CD4-positive, alpha-beta T cell treated with Interleukin-4 for 1 hour (primary cell): ENCODE measurements at regions not wholly inside any gene's neighbourhood (a gene's known extent, or its start where the extent isn't known, plus 50 kb on each side); places are given as distances from the start of the nearest gene placed in this dataset.
"Not testable (repeated sequence)": the region's sequence is repeated elsewhere in the genome, so short reads cannot be mapped to it uniquely, and the experiment has no call there.

Experiments used
- DNase-seq, 2 donors: peaks; one replicate each; pipeline ENCODE4 v3.0.0-alpha.2; 2020 to 2022

- no peak for DNase-seq
Measured at GRCh38 chr7:156514851-156515250, 125.7 kb upstream of the RNF32 start.

GRCh38 chr7:156511426-156511825 lies 129.1 kb upstream of the RNF32 start:
- no peak for DNase-seq

- DNase-seq, result no peak
Measured at GRCh38 chr7:156510966-156511365, 129.6 kb upstream of the RNF32 start.

- DNase-seq, result no peak
Measured at GRCh38 chr7:156509216-156509615, 131.4 kb upstream of the RNF32 start.

- DNase-seq, result no peak
Measured at GRCh38 chr7:156505876-156506275, 134.7 kb upstream of the RNF32 start.

GRCh38 chr7:156504687-156505545 lies 135.7 kb upstream of the RNF32 start:
- no peak for DNase-seq

- no peak for DNase-seq
Measured at GRCh38 chr7:156504006-156504405, 136.6 kb upstream of the RNF32 start.

- DNase-seq, result no peak
Measured at GRCh38 chr7:156503196-156503595, 137.4 kb upstream of the RNF32 start.

GRCh38 chr7:156501815-156502214 lies 138.8 kb upstream of the RNF32 start:
- not testable (repeated sequence) for DNase-seq

- DNase-seq, result no peak
Measured at GRCh38 chr7:156499247-156499881, 141.2 kb upstream of the RNF32 start.

GRCh38 chr7:156497776-156498509 lies 142.6 kb upstream of the RNF32 start:
- no peak for DNase-seq

GRCh38 chr7:156496865-156497264 lies 143.7 kb upstream of the RNF32 start:
- no peak for DNase-seq

GRCh38 chr7:156496363-156496769 lies 144.2 kb upstream of the RNF32 start:
- no peak for DNase-seq

GRCh38 chr7:156494960-156495359 lies 145.6 kb upstream of the RNF32 start:
- DNase-seq, result no peak

GRCh38 chr7:156493942-156494341 lies 146.6 kb upstream of the RNF32 start:
- no peak for DNase-seq

GRCh38 chr7:156492170-156492569 lies 148.4 kb upstream of the RNF32 start:
- no peak for DNase-seq

- DNase-seq, result no peak
Measured at GRCh38 chr7:156491435-156491834, 149.1 kb upstream of the RNF32 start.

- DNase-seq, result no peak
Measured at GRCh38 chr7:156490021-156490800, 150.4 kb upstream of the RNF32 start.

- DNase-seq, result no peak
Measured at GRCh38 chr7:156487811-156488533, 152.6 kb upstream of the RNF32 start.

GRCh38 chr7:156480671-156481070 lies 159.9 kb upstream of the RNF32 start:
- no peak for DNase-seq

- no peak for DNase-seq
Measured at GRCh38 chr7:156479596-156479995, 161.0 kb upstream of the RNF32 start.

- no peak for DNase-seq
Measured at GRCh38 chr7:156478486-156478885, 162.1 kb upstream of the RNF32 start.
